NT2/D1 (cell line): ENCODE measurements at regions not wholly inside any gene's neighbourhood (a gene's known extent, or its start where the extent isn't known, plus 50 kb on each side); places are given as distances from the start of the nearest gene placed in this dataset.

Experiments used
- SUZ12 ChIP-seq: IDR thresholded peaks from 2 replicates; pipeline ENCODE4 v1.6.1; 2011; ENCODE audit not compliant: insufficient read length, insufficient read depth; ENCODE audit errors: extremely low read depth
- YY1 ChIP-seq: IDR thresholded peaks from 2 replicates; pipeline ENCODE4 v1.6.1; 2011; ENCODE audit not compliant: insufficient read length, insufficient read depth
- ZNF274 ChIP-seq: IDR thresholded peaks from 2 replicates; pipeline ENCODE4 v1.6.1; 2011; ENCODE audit warnings: mild to moderate bottlenecking, low read depth, low read length

GRCh38 chr6:121764493-121764892, 329.0 kb downstream of the GJA1 start:
- TF ChIP-seq ZNF274 (no peak), YY1 (no peak), SUZ12 (no peak)
